ENCODE measurements at regions not wholly inside any gene's neighbourhood (a gene's known extent, or its start where the extent isn't known, plus 50 kb on each side); places are given as distances from the start of the nearest gene placed in this dataset.

DNA sequence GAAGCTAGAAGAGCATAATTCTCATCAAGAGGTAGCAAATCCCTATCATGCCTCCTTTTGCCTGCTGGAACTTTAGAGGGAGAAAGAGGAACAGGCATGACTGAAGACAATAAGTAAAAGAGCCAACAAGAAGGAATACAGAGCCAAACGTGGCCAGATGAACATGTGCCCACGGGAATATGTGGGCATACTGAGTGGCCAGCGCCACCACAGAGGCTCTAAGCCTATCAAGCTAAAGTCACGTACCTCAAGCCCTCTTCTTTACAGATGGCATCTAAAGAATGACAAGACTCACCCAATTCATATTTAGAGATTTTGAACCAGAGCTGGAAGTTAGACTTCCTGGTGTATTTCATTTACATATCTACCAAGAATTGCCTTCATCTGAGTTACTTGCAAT, 59.9 kb upstream of the ITGA4 start:
- TF ChIP-seq, protein P1, sequence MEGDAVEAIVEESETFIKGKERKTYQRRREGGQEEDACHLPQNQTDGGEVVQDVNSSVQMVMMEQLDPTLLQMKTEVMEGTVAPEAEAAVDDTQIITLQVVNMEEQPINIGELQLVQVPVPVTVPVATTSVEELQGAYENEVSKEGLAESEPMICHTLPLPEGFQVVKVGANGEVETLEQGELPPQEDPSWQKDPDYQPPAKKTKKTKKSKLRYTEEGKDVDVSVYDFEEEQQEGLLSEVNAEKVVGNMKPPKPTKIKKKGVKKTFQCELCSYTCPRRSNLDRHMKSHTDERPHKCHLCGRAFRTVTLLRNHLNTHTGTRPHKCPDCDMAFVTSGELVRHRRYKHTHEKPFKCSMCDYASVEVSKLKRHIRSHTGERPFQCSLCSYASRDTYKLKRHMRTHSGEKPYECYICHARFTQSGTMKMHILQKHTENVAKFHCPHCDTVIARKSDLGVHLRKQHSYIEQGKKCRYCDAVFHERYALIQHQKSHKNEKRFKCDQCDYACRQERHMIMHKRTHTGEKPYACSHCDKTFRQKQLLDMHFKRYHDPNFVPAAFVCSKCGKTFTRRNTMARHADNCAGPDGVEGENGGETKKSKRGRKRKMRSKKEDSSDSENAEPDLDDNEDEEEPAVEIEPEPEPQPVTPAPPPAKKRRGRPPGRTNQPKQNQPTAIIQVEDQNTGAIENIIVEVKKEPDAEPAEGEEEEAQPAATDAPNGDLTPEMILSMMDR (conservative IDR thresholded peaks at IDR 0.05) = no peak
- no peak for TF ChIP-seq EZH2 (IDR thresholded peaks at IDR 0.05; ENCODE audit: low read depth)
